ENCODE measurements at regions not wholly inside any gene's neighbourhood (a gene's known extent, or its start where the extent isn't known, plus 50 kb on each side); places are given as distances from the start of the nearest gene placed in this dataset.

- DNase-seq (ENCODE audit: low read depth, low spot score) = no peak
- BruUV-seq (replicated peaks) = no TSS peak
- ChIA-PET CTCF (interaction anchor here (1.9 kb wide), 1 partner anchor 1035 kb away, joined by 5 read pairs; no protein-coding TSS in a partner anchor), POLR2A (no interaction called here)
- no peak overlapping the region for H3K27ac ChIP-seq (ENCODE audit: insufficient read depth, low read depth, low read length)
- FAIRE-seq = no peak
- no peaks in the 10 kb centered on the region for H4K20me1 ChIP-seq (replicated peaks; ENCODE audit: control insufficient read depth, extremely low read depth, insufficient read depth, low read length)
- H3K79me2 ChIP-seq (ENCODE audit: control insufficient read depth, insufficient read depth, low read length) = no peaks in the 10 kb centered on the region
- H3K9ac ChIP-seq (replicated peaks; ENCODE audit: extremely low read depth, insufficient read depth, low read length) = no peak overlapping the region
- no peaks in the 10 kb centered on the region for H3K27me3 ChIP-seq (ENCODE audit: control insufficient read depth in 2 of 2, insufficient read depth in 2 of 2, low read length in 2 of 2)
- H3K4me3 ChIP-seq (replicated peaks in 1 of 3; ENCODE audit: insufficient read depth in 1 of 3, low read depth in 1 of 3, low read length in 3 of 3) = no peak overlapping the region
- no peaks in the 10 kb centered on the region for H3K9me3 ChIP-seq (replicated peaks; ENCODE audit: control insufficient read depth, insufficient read depth, low read length)
- no peaks in the 10 kb centered on the region for H3K9me1 ChIP-seq (replicated peaks; ENCODE audit: control insufficient read depth, extremely low read depth, insufficient read depth, low read length)
- no peaks in the 10 kb centered on the region for H3K4me1 ChIP-seq (ENCODE audit: control insufficient read depth, extremely low read depth, insufficient read depth, low read length)
- intact Hi-C loops (cut with micrococcal nuclease) = no loop called here
- H2AFZ ChIP-seq (ENCODE audit: low read depth, low read length) = no peak overlapping the region
- TF ChIP-seq JUN (IDR thresholded peaks at IDR 0.05; ENCODE audit: borderline replicate concordance, insufficient read depth, insufficient read length, low read depth) (no peak), EZH2 (IDR thresholded peaks at IDR 0.05; ENCODE audit: borderline replicate concordance, low read depth, low read length, severe bottlenecking) (no peak), MYC (IDR thresholded peaks at IDR 0.05; ENCODE audit: low read depth, low read length) (no peak), FOS (IDR thresholded peaks at IDR 0.05; ENCODE audit: borderline replicate concordance, insufficient read depth, low read length) (no peak), CTCF (IDR thresholded peaks at IDR 0.05; ENCODE audit: extremely low read depth in 1 of 2, insufficient read depth in 1 of 2, low read depth in 1 of 2, low read length in 2 of 2) (no peak), MAX (IDR thresholded peaks at IDR 0.05; ENCODE audit: insufficient read depth, insufficient read length) (no peak), POLR2A (IDR thresholded peaks at IDR 0.05; ENCODE audit: low read depth, low read length) (no peak)
- dilution Hi-C loops (cut with MboI; ENCODE audit: extremely low pct_ligation_motif_present, low sequenced_read_pairs) = no loop called here
- H3K4me2 ChIP-seq (ENCODE audit: insufficient read depth, low read length) = no peak overlapping the region
- no peaks in the 10 kb centered on the region for H3K36me3 ChIP-seq (ENCODE audit: control insufficient read depth in 2 of 2, extremely low read depth in 1 of 2, insufficient read depth in 2 of 2, low read length in 2 of 2)
Measured at GRCh38 chr2:156158808-156159207, 173.7 kb downstream of the NR4A2 start.

- Histone ChIP-seq H3K4me3 (replicated peaks in 1 of 3; ENCODE audit: insufficient read depth in 1 of 3, low read depth in 1 of 3, low read length in 3 of 3) (no peak overlapping the region), H3K27me3 (ENCODE audit: control insufficient read depth in 2 of 2, insufficient read depth in 2 of 2, low read length in 2 of 2) (no peaks in the 10 kb centered on the region), H3K9me3 (replicated peaks; ENCODE audit: control insufficient read depth, insufficient read depth, low read length) (no peaks in the 10 kb centered on the region), H3K36me3 (ENCODE audit: control insufficient read depth in 2 of 2, extremely low read depth in 1 of 2, insufficient read depth in 2 of 2, low read length in 2 of 2) (no peaks in the 10 kb centered on the region), H3K4me1 (ENCODE audit: control insufficient read depth, extremely low read depth, insufficient read depth, low read length) (no peaks in the 10 kb centered on the region), H2AFZ (ENCODE audit: low read depth, low read length) (no peak overlapping the region), H3K9ac (replicated peaks; ENCODE audit: extremely low read depth, insufficient read depth, low read length) (no peak overlapping the region), H3K9me1 (replicated peaks; ENCODE audit: control insufficient read depth, extremely low read depth, insufficient read depth, low read length) (no peaks in the 10 kb centered on the region), H3K79me2 (ENCODE audit: control insufficient read depth, insufficient read depth, low read length) (no peaks in the 10 kb centered on the region), H3K27ac (ENCODE audit: insufficient read depth, low read depth, low read length) (no peak overlapping the region), H3K4me2 (ENCODE audit: insufficient read depth, low read length) (no peak overlapping the region), H4K20me1 (replicated peaks; ENCODE audit: control insufficient read depth, extremely low read depth, insufficient read depth, low read length) (no peaks in the 10 kb centered on the region)
- POLR2A ChIA-PET = no interaction called here
- CTCF ChIA-PET = no interaction called here
- intact Hi-C loops (cut with micrococcal nuclease) (no loop called here), dilution Hi-C loops (cut with MboI; ENCODE audit: extremely low pct_ligation_motif_present, low sequenced_read_pairs) (no loop called here)
- BruUV-seq (replicated peaks) = no TSS peak
- DNase-seq (ENCODE audit: low read depth, low spot score) = no peak
- FAIRE-seq = no peak
- no peak for TF ChIP-seq POLR2A (IDR thresholded peaks at IDR 0.05; ENCODE audit: low read depth, low read length)
- TF ChIP-seq JUN (IDR thresholded peaks at IDR 0.05; ENCODE audit: borderline replicate concordance, insufficient read depth, insufficient read length, low read depth) = no peak
- no peak for TF ChIP-seq GATA2 (IDR thresholded peaks at IDR 0.05; ENCODE audit: insufficient read depth, insufficient read length, low read depth, low read length)
- TF ChIP-seq EZH2 (IDR thresholded peaks at IDR 0.05; ENCODE audit: borderline replicate concordance, low read depth, low read length, severe bottlenecking) = no peak
- no peak for TF ChIP-seq MAX (IDR thresholded peaks at IDR 0.05; ENCODE audit: insufficient read depth, insufficient read length)
- no peak for TF ChIP-seq FOS (IDR thresholded peaks at IDR 0.05; ENCODE audit: borderline replicate concordance, insufficient read depth, low read length)
- no peak for TF ChIP-seq CTCF (IDR thresholded peaks at IDR 0.05; ENCODE audit: extremely low read depth in 1 of 2, insufficient read depth in 1 of 2, low read depth in 1 of 2, low read length in 2 of 2)
- TF ChIP-seq POLR2AphosphoS5 (IDR thresholded peaks at IDR 0.05; ENCODE audit: insufficient read depth, low read depth, low read length) = no peak
- no peak for TF ChIP-seq MYC (IDR thresholded peaks at IDR 0.05; ENCODE audit: low read depth, low read length)
Measured at GRCh38 chr2:156157670-156158069, 174.9 kb downstream of the NR4A2 start.
